ENCODE measurements at regions not wholly inside any gene's neighbourhood (a gene's known extent, or its start where the extent isn't known, plus 50 kb on each side); places are given as distances from the start of the nearest gene placed in this dataset.

- TF ChIP-seq NR2F2 (IDR thresholded peaks at IDR 0.05) (no peak), JUND (IDR thresholded peaks at IDR 0.05) (no peak), ZBTB33 (IDR thresholded peaks at IDR 0.05) (no peak), FOXA1 (IDR thresholded peaks at IDR 0.05) (no peak), HNF4G (IDR thresholded peaks at IDR 0.05) (no peak)
These were observed 675.0 kb downstream of the SATB2 start for GRCh38 chr2:198782734-198783133.

GRCh38 chr2:198776616-198777406, 680.9 kb downstream of the SATB2 start:
- 60% methylated on average over 6 of the region's 6 CpGs for WGBS
- no peak overlapping the region for H3K27ac ChIP-seq (ENCODE audit: low read depth in 1 of 2, low read length in 2 of 2)
- no peak overlapping the region for H3K4me3 ChIP-seq (ENCODE audit: low read depth in 1 of 3, low read length in 3 of 3)

More at GRCh38 chr2:198782734-198783133, 675.0 kb downstream of the SATB2 start:
- Histone ChIP-seq H3K4me3 (ENCODE audit: low read depth in 1 of 3, low read length in 3 of 3) (no peak overlapping the region), H3K27ac (ENCODE audit: low read depth in 1 of 2, low read length in 2 of 2) (no peak overlapping the region), H3K27me3 (ENCODE audit: control insufficient read depth in 4 of 4, insufficient read depth in 4 of 4, low read length in 3 of 4) (no peaks in the 10 kb centered on the region), H3K9ac (ENCODE audit: low read depth in 1 of 2, low read length in 2 of 2) (no peak overlapping the region), H3K4me1 (ENCODE audit: control insufficient read depth in 4 of 4, insufficient read depth in 4 of 4, low read length in 3 of 4) (no peaks in the 10 kb centered on the region), H3K36me3 (ENCODE audit: control insufficient read depth in 4 of 4, insufficient read depth in 3 of 4, low read depth in 1 of 4, low read length in 3 of 4) (no peaks in the 10 kb centered on the region), H3K9me3 (ENCODE audit: control insufficient read depth in 4 of 4, low read length in 3 of 4) (no peaks in the 10 kb centered on the region)
- WGBS: 58% methylated on average over 3 of the region's 3 CpGs
- no peak for DNase-seq (ENCODE audit: low spot score)

DNA sequence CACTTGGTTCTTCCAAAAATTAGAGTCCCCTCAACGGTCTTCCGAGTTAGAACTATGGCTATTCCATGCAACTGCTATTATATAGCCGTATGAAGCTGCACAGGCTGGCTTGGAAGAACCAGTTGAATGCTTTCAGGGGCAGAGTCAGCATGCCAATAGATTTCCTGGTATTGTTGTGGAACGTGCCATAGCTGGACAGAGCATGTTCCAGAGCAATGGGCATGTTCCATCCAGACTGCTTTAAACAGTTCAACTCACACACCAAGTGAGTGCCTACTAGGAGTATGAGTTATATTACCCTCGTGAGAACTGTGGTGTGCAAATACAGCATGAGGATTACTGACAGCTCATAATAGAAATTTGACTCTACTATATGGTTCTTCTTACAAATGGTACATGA, 682.0 kb downstream of the SATB2 start:
- Histone ChIP-seq H3K36me3 (ENCODE audit: control insufficient read depth in 4 of 4, insufficient read depth in 3 of 4, low read depth in 1 of 4, low read length in 3 of 4) (no peaks in the 10 kb centered on the region), H3K4me3 (ENCODE audit: low read depth in 1 of 3, low read length in 3 of 3) (no peak overlapping the region), H3K27ac (ENCODE audit: low read depth in 1 of 2, low read length in 2 of 2) (no peak overlapping the region), H3K27me3 (ENCODE audit: control insufficient read depth in 4 of 4, insufficient read depth in 4 of 4, low read length in 3 of 4) (peaks cover 0 to 4% (median 1%) of the 10 kb centered on the region in 4 donors), H3K9ac (ENCODE audit: low read depth in 1 of 2, low read length in 2 of 2) (no peak overlapping the region), H3K9me3 (ENCODE audit: control insufficient read depth in 4 of 4, low read length in 3 of 4) (no peaks in the 10 kb centered on the region), H3K4me1 (ENCODE audit: control insufficient read depth in 4 of 4, insufficient read depth in 4 of 4, low read length in 3 of 4) (no peaks in the 10 kb centered on the region)
- no peak for DNase-seq (ENCODE audit: low spot score)
- no peak for TF ChIP-seq RAD21 (IDR thresholded peaks at IDR 0.05)
- no peak for TF ChIP-seq REST (IDR thresholded peaks at IDR 0.05)
- 57% methylated on average over 5 of the region's 5 CpGs for WGBS

More at GRCh38 chr2:198776616-198777406, 680.9 kb downstream of the SATB2 start:
- Histone ChIP-seq H3K9ac (ENCODE audit: low read depth in 1 of 2, low read length in 2 of 2) (no peak overlapping the region), H3K36me3 (ENCODE audit: control insufficient read depth in 4 of 4, insufficient read depth in 3 of 4, low read depth in 1 of 4, low read length in 3 of 4) (no peaks in the 10 kb centered on the region), H3K9me3 (ENCODE audit: control insufficient read depth in 4 of 4, low read length in 3 of 4) (no peaks in the 10 kb centered on the region), H3K27me3 (ENCODE audit: control insufficient read depth in 4 of 4, insufficient read depth in 4 of 4, low read length in 3 of 4) (peaks cover 0 to 4% (median 1%) of the 10 kb centered on the region in 4 donors), H3K4me1 (ENCODE audit: control insufficient read depth in 4 of 4, insufficient read depth in 4 of 4, low read length in 3 of 4) (no peaks in the 10 kb centered on the region)
- DNase-seq (ENCODE audit: low spot score): no peak
- TF ChIP-seq HNF4A (conservative IDR thresholded peaks at IDR 0.05): no peak
- TF ChIP-seq TAF1 (conservative IDR thresholded peaks at IDR 0.05): no peak

Measured in liver (tissue), 7 donors.